ENCODE measurements at regions not wholly inside any gene's neighbourhood (a gene's known extent, or its start where the extent isn't known, plus 50 kb on each side); places are given as distances from the start of the nearest gene placed in this dataset.

DNA sequence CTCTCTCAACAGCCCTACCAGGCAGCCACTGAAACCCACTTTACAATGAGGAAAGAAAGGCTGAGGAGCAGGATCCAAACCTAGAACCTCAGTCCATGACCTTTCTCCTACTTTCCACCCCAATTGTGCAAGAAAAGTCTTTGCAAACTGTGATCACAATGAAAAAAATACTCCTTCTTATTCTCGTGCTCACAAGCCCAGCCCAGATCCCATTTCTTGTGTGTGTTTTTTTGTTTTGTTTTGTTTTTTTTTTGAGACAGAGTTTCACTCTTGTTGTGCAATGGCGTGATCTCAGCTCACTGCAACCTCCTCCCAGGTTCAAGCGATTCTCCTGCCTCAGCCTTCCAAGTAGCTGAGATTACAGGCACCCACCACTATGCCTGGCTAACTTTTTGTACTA lies 97.7 kb downstream of the CRYAA start:
- Histone ChIP-seq H3K27me3 (no peaks in the 10 kb centered on the region), H3K36me3 (no peaks in the 10 kb centered on the region), H3K4me1 (no peaks in the 10 kb centered on the region), H3K27ac (no peak overlapping the region), H3K9me3 (no peaks in the 10 kb centered on the region), H3K4me3 (no peak overlapping the region)
- DNase-seq = no peak
- no peak for TF ChIP-seq POLR2A (IDR thresholded peaks at IDR 0.05)
- TF ChIP-seq, protein P1, sequence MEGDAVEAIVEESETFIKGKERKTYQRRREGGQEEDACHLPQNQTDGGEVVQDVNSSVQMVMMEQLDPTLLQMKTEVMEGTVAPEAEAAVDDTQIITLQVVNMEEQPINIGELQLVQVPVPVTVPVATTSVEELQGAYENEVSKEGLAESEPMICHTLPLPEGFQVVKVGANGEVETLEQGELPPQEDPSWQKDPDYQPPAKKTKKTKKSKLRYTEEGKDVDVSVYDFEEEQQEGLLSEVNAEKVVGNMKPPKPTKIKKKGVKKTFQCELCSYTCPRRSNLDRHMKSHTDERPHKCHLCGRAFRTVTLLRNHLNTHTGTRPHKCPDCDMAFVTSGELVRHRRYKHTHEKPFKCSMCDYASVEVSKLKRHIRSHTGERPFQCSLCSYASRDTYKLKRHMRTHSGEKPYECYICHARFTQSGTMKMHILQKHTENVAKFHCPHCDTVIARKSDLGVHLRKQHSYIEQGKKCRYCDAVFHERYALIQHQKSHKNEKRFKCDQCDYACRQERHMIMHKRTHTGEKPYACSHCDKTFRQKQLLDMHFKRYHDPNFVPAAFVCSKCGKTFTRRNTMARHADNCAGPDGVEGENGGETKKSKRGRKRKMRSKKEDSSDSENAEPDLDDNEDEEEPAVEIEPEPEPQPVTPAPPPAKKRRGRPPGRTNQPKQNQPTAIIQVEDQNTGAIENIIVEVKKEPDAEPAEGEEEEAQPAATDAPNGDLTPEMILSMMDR (IDR thresholded peaks at IDR 0.05) = no peak

DNA sequence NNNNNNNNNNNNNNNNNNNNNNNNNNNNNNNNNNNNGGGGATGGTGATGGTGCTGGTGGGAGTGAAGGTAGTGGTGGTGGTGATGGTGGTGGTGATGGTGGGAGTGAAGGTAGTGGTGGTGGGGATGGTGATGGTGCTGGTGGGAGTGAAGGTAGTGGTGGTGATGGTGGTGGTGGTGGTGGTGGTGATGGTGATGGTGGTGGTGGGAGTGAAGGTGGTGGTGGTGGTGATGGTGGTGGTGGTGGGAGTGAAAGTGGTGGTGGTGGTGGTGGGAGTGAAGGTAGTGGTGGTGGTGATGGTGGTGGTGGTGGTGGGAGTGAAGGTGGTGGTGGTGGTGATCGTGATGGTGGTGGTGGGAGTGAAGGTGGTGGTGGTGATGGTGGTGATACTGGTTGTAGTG lies 93.6 kb downstream of the CRYAA start:
- Histone ChIP-seq H3K36me3 (no peaks in the 10 kb centered on the region), H3K4me3 (no peak overlapping the region), H3K9me3 (no peaks in the 10 kb centered on the region), H3K27me3 (no peaks in the 10 kb centered on the region), H3K4me1 (no peaks in the 10 kb centered on the region), H3K27ac (no peak overlapping the region)
- TF ChIP-seq POLR2A (IDR thresholded peaks at IDR 0.05) = no peak
- TF ChIP-seq, protein P1 (IDR thresholded peaks at IDR 0.05) = no peak
- peak in 1 of 3 donors; percentile 70 for DNase-seq
